ENCODE measurements at regions not wholly inside any gene's neighbourhood (a gene's known extent, or its start where the extent isn't known, plus 50 kb on each side); places are given as distances from the start of the nearest gene placed in this dataset.
"Not testable (repeated sequence)": the region's sequence is repeated elsewhere in the genome, so short reads cannot be mapped to it uniquely, and the experiment has no call there.

GRCh38 chr6:1178590-1178989, 133.3 kb upstream of the FOXQ1 start:
- H3K4me3 ChIP-seq (ENCODE audit: low read length), result no peak overlapping the region
- TF ChIP-seq, protein P1, sequence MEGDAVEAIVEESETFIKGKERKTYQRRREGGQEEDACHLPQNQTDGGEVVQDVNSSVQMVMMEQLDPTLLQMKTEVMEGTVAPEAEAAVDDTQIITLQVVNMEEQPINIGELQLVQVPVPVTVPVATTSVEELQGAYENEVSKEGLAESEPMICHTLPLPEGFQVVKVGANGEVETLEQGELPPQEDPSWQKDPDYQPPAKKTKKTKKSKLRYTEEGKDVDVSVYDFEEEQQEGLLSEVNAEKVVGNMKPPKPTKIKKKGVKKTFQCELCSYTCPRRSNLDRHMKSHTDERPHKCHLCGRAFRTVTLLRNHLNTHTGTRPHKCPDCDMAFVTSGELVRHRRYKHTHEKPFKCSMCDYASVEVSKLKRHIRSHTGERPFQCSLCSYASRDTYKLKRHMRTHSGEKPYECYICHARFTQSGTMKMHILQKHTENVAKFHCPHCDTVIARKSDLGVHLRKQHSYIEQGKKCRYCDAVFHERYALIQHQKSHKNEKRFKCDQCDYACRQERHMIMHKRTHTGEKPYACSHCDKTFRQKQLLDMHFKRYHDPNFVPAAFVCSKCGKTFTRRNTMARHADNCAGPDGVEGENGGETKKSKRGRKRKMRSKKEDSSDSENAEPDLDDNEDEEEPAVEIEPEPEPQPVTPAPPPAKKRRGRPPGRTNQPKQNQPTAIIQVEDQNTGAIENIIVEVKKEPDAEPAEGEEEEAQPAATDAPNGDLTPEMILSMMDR (conservative IDR thresholded peaks at IDR 0.05; ENCODE audit: low read length), result no peak
- no peak for DNase-seq (ENCODE audit: low read depth)

- no peak for DNase-seq (ENCODE audit: low read depth)
- TF ChIP-seq, protein P1 (conservative IDR thresholded peaks at IDR 0.05; ENCODE audit: low read length), result no peak
- H3K4me3 ChIP-seq (ENCODE audit: low read length), result no peak overlapping the region
Measured at GRCh38 chr6:1176567-1176966, 135.3 kb upstream of the FOXQ1 start.

GRCh38 chr6:1175877-1176276, 136.0 kb upstream of the FOXQ1 start:
- no peak for DNase-seq (ENCODE audit: low read depth)
- H3K4me3 ChIP-seq (ENCODE audit: low read length), result no peak overlapping the region
- TF ChIP-seq, protein P1 (conservative IDR thresholded peaks at IDR 0.05; ENCODE audit: low read length), result no peak

DNA sequence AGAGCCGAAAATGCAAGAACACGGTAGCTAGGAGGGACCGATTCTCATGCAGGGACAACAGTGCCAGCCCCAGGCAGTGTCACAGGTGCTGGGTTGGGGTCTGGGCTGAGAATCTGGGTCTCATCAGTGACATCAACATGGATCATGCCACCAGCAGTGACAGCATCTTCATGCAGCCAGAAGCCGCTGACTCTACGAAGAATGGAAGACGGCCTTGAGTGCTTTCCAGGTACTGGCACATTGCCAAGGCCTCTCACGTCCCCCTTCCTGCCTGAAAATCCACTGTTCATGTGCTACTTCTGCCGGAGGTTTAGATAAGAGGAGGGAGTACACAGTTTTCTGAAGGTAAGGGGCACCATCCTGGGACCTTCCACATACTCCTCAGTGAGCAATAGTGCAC, 141.1 kb upstream of the FOXQ1 start:
- TF ChIP-seq, protein P1 (conservative IDR thresholded peaks at IDR 0.05; ENCODE audit: low read length), result no peak
- no peak overlapping the region for H3K4me3 ChIP-seq (ENCODE audit: low read length)
- DNase-seq (ENCODE audit: low read depth), result no peak

GRCh38 chr6:1164600-1164999, 147.3 kb upstream of the FOXQ1 start:
- peak; percentile 37 for DNase-seq (ENCODE audit: low read depth)
- TF ChIP-seq, protein P1 (conservative IDR thresholded peaks at IDR 0.05; ENCODE audit: low read length), result no peak
- H3K4me3 ChIP-seq (ENCODE audit: low read length), result no peak overlapping the region

DNA sequence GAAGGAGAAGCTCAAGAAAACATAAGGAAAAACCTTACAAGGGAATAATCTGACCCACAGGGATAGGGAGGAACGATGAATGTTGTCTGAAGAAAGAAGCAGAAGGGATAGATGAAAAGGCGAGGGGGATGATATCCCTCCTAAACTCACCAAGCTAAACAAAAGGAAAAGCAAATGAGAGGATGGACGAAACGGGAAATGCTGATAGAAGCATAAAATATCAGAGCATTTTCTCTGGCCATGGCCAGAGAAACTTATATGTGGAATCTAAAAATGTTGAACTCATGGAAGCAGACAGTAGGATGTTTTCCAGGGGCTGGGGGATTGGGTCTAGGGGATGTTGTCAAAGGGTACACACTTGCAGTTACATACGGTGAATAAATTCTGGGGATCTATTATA, 148.4 kb upstream of the FOXQ1 start:
- H3K4me3 ChIP-seq (ENCODE audit: low read length), result no peak overlapping the region
- no peak for DNase-seq (ENCODE audit: low read depth)
- TF ChIP-seq, protein P1 (conservative IDR thresholded peaks at IDR 0.05; ENCODE audit: low read length), result no peak

DNA sequence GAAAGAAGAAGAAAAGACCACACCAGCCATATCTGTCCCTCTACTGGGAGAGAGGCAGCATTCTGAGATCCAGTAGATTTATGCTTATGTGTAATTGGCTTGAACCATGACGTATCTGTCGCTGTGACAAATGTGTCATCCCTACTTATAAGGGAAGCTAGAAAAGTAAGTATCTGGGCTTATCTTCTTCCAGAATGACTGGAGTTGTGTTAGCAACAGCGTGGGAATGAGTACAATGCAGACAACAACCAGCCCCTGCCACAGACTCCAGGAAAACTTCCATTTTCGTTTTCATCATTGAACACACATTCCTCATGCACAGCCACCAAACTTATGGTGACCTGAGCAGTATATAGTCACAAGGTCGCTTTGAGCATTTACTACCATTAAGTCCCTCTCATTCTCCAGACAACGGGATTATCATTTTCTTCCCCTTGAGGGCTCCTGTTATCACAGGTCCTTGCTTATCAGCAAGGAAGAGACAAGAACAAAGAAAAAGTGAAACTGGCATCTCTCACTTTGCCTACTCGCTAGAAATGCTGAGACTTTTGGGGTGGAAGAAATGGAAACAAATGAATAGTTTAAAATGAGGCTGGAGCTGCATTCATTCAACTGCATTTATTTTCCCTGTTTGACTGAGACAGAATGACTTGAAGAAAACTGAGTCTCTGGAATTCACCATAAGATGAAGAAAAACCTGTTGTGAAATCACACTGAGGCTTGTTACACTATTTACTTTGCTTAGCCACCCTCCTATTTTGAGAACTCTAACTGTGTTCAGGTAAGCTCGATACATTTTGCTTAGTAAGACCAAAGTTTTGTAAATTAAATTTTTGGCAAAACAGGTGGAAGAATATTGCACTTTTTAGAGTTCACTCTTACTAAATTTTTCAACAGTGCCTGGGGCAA, 149.3 kb upstream of the FOXQ1 start:
- TF ChIP-seq, protein P1 (conservative IDR thresholded peaks at IDR 0.05; ENCODE audit: low read length), result no peak
- no peak for DNase-seq (ENCODE audit: low read depth)
- H3K4me3 ChIP-seq (ENCODE audit: low read length), result no peak overlapping the region

GRCh38 chr6:1156411-1156810, 155.5 kb upstream of the FOXQ1 start:
- not testable (repeated sequence) for DNase-seq (ENCODE audit: low read depth); H3K4me3 ChIP-seq (ENCODE audit: low read length)
